Activated CD8-positive, alpha-beta memory T cell treated with anti-CD3 and anti-CD28 coated beads, Interleukin-2, amount 10 ng/mL, durations not matched to agents 7 days and 5 days (primary cell): ENCODE measurements at regions not wholly inside any gene's neighbourhood (a gene's known extent, or its start where the extent isn't known, plus 50 kb on each side); places are given as distances from the start of the nearest gene placed in this dataset.
"Not testable (repeated sequence)": the region's sequence is repeated elsewhere in the genome, so short reads cannot be mapped to it uniquely, and the experiment has no call there.

Experiments
- ATAC-seq: fragments of 150-1000 bp; cut with Tn5 transposase; one replicate; pipeline ENCODE4 v1.10.0; 2021; ENCODE audit warnings: moderate library complexity
- CTCF ChIA-PET: fragments of 350-600 bp; sonication (Branson Sonifier 250); formaldehyde crosslinking; loops from one replicate; lab custom pipeline; 2021; ENCODE audit warnings: antibody characterized with exemption; lab: Charles Lee
- DNase-seq: peaks from one replicate; pipeline ENCODE4 v3.0.0-alpha.2; 2020
- H3K27ac Mint-ChIP-seq: one replicate; pipeline ENCODE4 v1.8.0; 2021; ENCODE audit warnings: mild to moderate bottlenecking, mixed read lengths
- H3K27me3 Mint-ChIP-seq: one replicate; pipeline ENCODE4 v1.8.0; 2021; ENCODE audit warnings: mixed read lengths
- H3K36me3 Mint-ChIP-seq: one replicate; pipeline ENCODE4 v1.8.0; 2021; ENCODE audit warnings: mild to moderate bottlenecking, mixed read lengths
- H3K4me1 Mint-ChIP-seq: one replicate; pipeline ENCODE4 v1.8.0; 2021; ENCODE audit warnings: mixed read lengths
- H3K4me3 Mint-ChIP-seq: one replicate; pipeline ENCODE4 v1.8.0; 2021; ENCODE audit warnings: mild to moderate bottlenecking, moderate library complexity, mixed read lengths
- H3K9me3 Mint-ChIP-seq: one replicate; pipeline ENCODE4 v1.8.0; 2022; ENCODE audit warnings: low read depth, mixed read lengths

GRCh38 chr11:42975180-42975529 is 336.6 kb upstream of the API5 start:
- H3K4me3 Mint-ChIP-seq: no peak overlapping the region
- no peaks in the 10 kb centered on the region for H3K27me3 Mint-ChIP-seq
- H3K27ac Mint-ChIP-seq: no peak overlapping the region
- no peaks in the 10 kb centered on the region for H3K36me3 Mint-ChIP-seq
- H3K4me1 Mint-ChIP-seq: no peaks in the 10 kb centered on the region
- peaks cover 8% of the 10 kb centered on the region for H3K9me3 Mint-ChIP-seq
- no peak for DNase-seq
- no peak for ATAC-seq
- CTCF ChIA-PET: no interaction called here

GRCh38 chr11:42976636-42977217 is 335.1 kb upstream of the API5 start:
- H3K4me3 Mint-ChIP-seq: no peak overlapping the region
- H3K4me1 Mint-ChIP-seq: no peaks in the 10 kb centered on the region
- H3K27me3 Mint-ChIP-seq: no peaks in the 10 kb centered on the region
- no peaks in the 10 kb centered on the region for H3K36me3 Mint-ChIP-seq
- ATAC-seq: no peak
- DNase-seq: no peak
- CTCF ChIA-PET: no interaction called here
- H3K27ac Mint-ChIP-seq: no peak overlapping the region
- H3K9me3 Mint-ChIP-seq: peaks cover 8% of the 10 kb centered on the region

- Mint-ChIP-seq H3K4me1 (no peaks in the 10 kb centered on the region), H3K4me3 (no peak overlapping the region), H3K36me3 (no peaks in the 10 kb centered on the region), H3K27me3 (no peaks in the 10 kb centered on the region), H3K27ac (no peak overlapping the region), H3K9me3 (no peaks in the 10 kb centered on the region)
- DNase-seq (no peak), ATAC-seq (no peak)
- CTCF ChIA-PET: no interaction called here
Measured at GRCh38 chr11:42992594-42992993, 319.2 kb upstream of the API5 start.

- Mint-ChIP-seq H3K4me3 (no peak overlapping the region), H3K36me3 (no peaks in the 10 kb centered on the region), H3K4me1 (no peaks in the 10 kb centered on the region), H3K27me3 (no peaks in the 10 kb centered on the region), H3K9me3 (no peaks in the 10 kb centered on the region), H3K27ac (no peak overlapping the region)
- CTCF ChIA-PET: no interaction called here
- DNase-seq (no peak), ATAC-seq (no peak)
Measured at GRCh38 chr11:42996421-42997307, 315.1 kb upstream of the API5 start.

- DNase-seq, ATAC-seq, CTCF ChIA-PET: not testable (repeated sequence)
Measured at GRCh38 chr11:43004879-43005278, 306.9 kb upstream of the API5 start.

GRCh38 chr11:43010042-43010441 is 301.8 kb upstream of the API5 start:
- H3K36me3 Mint-ChIP-seq: no peaks in the 10 kb centered on the region
- no peak for DNase-seq
- ATAC-seq: no peak
- no peak overlapping the region for H3K4me3 Mint-ChIP-seq
- no peaks in the 10 kb centered on the region for H3K4me1 Mint-ChIP-seq
- H3K27ac Mint-ChIP-seq: no peak overlapping the region
- peaks cover 3% of the 10 kb centered on the region for H3K9me3 Mint-ChIP-seq
- no peaks in the 10 kb centered on the region for H3K27me3 Mint-ChIP-seq
- CTCF ChIA-PET: no interaction called here

More at GRCh38 chr11:43004879-43005278, 306.9 kb upstream of the API5 start:
- H3K9me3 Mint-ChIP-seq, H3K36me3 Mint-ChIP-seq, H3K4me1 Mint-ChIP-seq, H3K27ac Mint-ChIP-seq, H3K4me3 Mint-ChIP-seq, H3K27me3 Mint-ChIP-seq: not testable (repeated sequence)

GRCh38 chr11:43012606-43013005 is 299.2 kb upstream of the API5 start:
- Mint-ChIP-seq H3K4me1 (no peaks in the 10 kb centered on the region), H3K9me3 (no peaks in the 10 kb centered on the region), H3K36me3 (no peaks in the 10 kb centered on the region), H3K4me3 (no peak overlapping the region), H3K27me3 (no peaks in the 10 kb centered on the region), H3K27ac (no peak overlapping the region)
- no peak for DNase-seq
- CTCF ChIA-PET: no interaction called here
- no peak for ATAC-seq

- H3K27ac Mint-ChIP-seq: no peak overlapping the region
- CTCF ChIA-PET: no interaction called here
- H3K36me3 Mint-ChIP-seq: no peaks in the 10 kb centered on the region
- no peaks in the 10 kb centered on the region for H3K27me3 Mint-ChIP-seq
- DNase-seq: no peak
- H3K4me1 Mint-ChIP-seq: no peaks in the 10 kb centered on the region
- no peak overlapping the region for H3K4me3 Mint-ChIP-seq
- ATAC-seq: no peak
- H3K9me3 Mint-ChIP-seq: no peaks in the 10 kb centered on the region
Measured at GRCh38 chr11:43021466-43021865, 290.3 kb upstream of the API5 start.

- no peaks in the 10 kb centered on the region for H3K4me1 Mint-ChIP-seq
- no peaks in the 10 kb centered on the region for H3K27me3 Mint-ChIP-seq
- H3K36me3 Mint-ChIP-seq: no peaks in the 10 kb centered on the region
- CTCF ChIA-PET: no interaction called here
- no peak overlapping the region for H3K27ac Mint-ChIP-seq
- no peak for DNase-seq
- ATAC-seq: no peak
- H3K9me3 Mint-ChIP-seq: peaks cover 2% of the 10 kb centered on the region
- no peak overlapping the region for H3K4me3 Mint-ChIP-seq
Measured at GRCh38 chr11:43034341-43034740, 277.5 kb upstream of the API5 start.

- no peak overlapping the region for H3K27ac Mint-ChIP-seq
- DNase-seq (no peak), ATAC-seq (no peak)
- no peak overlapping the region for H3K4me3 Mint-ChIP-seq
- H3K9me3 Mint-ChIP-seq: peaks cover 2% of the 10 kb centered on the region
- H3K36me3 Mint-ChIP-seq: no peaks in the 10 kb centered on the region
- H3K27me3 Mint-ChIP-seq: no peaks in the 10 kb centered on the region
- CTCF ChIA-PET: no interaction called here
- no peaks in the 10 kb centered on the region for H3K4me1 Mint-ChIP-seq
Measured at GRCh38 chr11:43035086-43035485, 276.7 kb upstream of the API5 start.

GRCh38 chr11:43053638-43054412 is 258.0 kb upstream of the API5 start:
- DNase-seq (no peak), ATAC-seq (no peak)
- H3K9me3 Mint-ChIP-seq: no peaks in the 10 kb centered on the region
- no peaks in the 10 kb centered on the region for H3K4me1 Mint-ChIP-seq
- no peaks in the 10 kb centered on the region for H3K27me3 Mint-ChIP-seq
- H3K27ac Mint-ChIP-seq: no peak overlapping the region
- no peak overlapping the region for H3K4me3 Mint-ChIP-seq
- H3K36me3 Mint-ChIP-seq: no peaks in the 10 kb centered on the region
- CTCF ChIA-PET: no interaction called here

- H3K27ac Mint-ChIP-seq: no peak overlapping the region
- CTCF ChIA-PET: no interaction called here
- DNase-seq: no peak
- no peaks in the 10 kb centered on the region for H3K4me1 Mint-ChIP-seq
- H3K9me3 Mint-ChIP-seq: peaks cover 4% of the 10 kb centered on the region
- no peak overlapping the region for H3K4me3 Mint-ChIP-seq
- H3K36me3 Mint-ChIP-seq: no peaks in the 10 kb centered on the region
- no peaks in the 10 kb centered on the region for H3K27me3 Mint-ChIP-seq
- ATAC-seq: no peak
Measured at GRCh38 chr11:43067681-43068080, 244.1 kb upstream of the API5 start.

- ATAC-seq (no peak), DNase-seq (no peak)
- CTCF ChIA-PET: no interaction called here
- H3K27me3 Mint-ChIP-seq: no peaks in the 10 kb centered on the region
- no peak overlapping the region for H3K27ac Mint-ChIP-seq
- H3K9me3 Mint-ChIP-seq: peaks cover 9% of the 10 kb centered on the region
- no peaks in the 10 kb centered on the region for H3K36me3 Mint-ChIP-seq
- H3K4me1 Mint-ChIP-seq: no peaks in the 10 kb centered on the region
- no peak overlapping the region for H3K4me3 Mint-ChIP-seq
Measured at GRCh38 chr11:43071338-43071737, 240.5 kb upstream of the API5 start.

- Mint-ChIP-seq H3K9me3 (peaks cover 9% of the 10 kb centered on the region), H3K27ac (no peak overlapping the region), H3K36me3 (no peaks in the 10 kb centered on the region), H3K4me1 (no peaks in the 10 kb centered on the region), H3K27me3 (no peaks in the 10 kb centered on the region), H3K4me3 (no peak overlapping the region)
- ATAC-seq (no peak), DNase-seq (no peak)
- CTCF ChIA-PET: no interaction called here
Measured at GRCh38 chr11:43072096-43072495, 239.7 kb upstream of the API5 start.
